ENCODE measurements at regions not wholly inside any gene's neighbourhood (a gene's known extent, or its start where the extent isn't known, plus 50 kb on each side); places are given as distances from the start of the nearest gene placed in this dataset.
A peak's percentile ranks its signal among the peaks of the same experiment; 100 is the strongest.

DNA sequence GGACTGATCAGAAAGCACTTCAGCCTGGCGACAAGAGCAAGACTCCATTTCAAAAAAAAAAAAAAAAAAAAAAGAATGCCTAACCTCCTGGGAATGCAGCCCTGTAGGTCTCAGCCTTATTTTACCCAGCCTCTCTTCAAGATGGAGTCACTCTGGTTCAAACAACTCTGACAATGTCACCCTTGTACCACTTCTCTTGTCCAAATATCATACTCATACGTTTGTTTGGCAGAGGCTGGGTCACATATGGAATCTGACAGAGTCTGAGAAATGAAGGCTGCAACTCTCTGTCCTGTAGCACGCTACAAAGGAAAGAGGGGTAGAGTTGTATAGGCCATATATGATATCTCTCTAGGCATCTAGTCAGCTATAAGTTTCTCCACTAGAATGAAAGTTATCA lies 58.6 kb upstream of the GSAP start:
- TF ChIP-seq, protein P1, sequence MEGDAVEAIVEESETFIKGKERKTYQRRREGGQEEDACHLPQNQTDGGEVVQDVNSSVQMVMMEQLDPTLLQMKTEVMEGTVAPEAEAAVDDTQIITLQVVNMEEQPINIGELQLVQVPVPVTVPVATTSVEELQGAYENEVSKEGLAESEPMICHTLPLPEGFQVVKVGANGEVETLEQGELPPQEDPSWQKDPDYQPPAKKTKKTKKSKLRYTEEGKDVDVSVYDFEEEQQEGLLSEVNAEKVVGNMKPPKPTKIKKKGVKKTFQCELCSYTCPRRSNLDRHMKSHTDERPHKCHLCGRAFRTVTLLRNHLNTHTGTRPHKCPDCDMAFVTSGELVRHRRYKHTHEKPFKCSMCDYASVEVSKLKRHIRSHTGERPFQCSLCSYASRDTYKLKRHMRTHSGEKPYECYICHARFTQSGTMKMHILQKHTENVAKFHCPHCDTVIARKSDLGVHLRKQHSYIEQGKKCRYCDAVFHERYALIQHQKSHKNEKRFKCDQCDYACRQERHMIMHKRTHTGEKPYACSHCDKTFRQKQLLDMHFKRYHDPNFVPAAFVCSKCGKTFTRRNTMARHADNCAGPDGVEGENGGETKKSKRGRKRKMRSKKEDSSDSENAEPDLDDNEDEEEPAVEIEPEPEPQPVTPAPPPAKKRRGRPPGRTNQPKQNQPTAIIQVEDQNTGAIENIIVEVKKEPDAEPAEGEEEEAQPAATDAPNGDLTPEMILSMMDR (IDR thresholded peaks at IDR 0.05), result no peak
- no peak for ATAC-seq (ENCODE audit: low FRiP score)
- DNase-seq (ENCODE audit: low spot score), result no peak

DNA sequence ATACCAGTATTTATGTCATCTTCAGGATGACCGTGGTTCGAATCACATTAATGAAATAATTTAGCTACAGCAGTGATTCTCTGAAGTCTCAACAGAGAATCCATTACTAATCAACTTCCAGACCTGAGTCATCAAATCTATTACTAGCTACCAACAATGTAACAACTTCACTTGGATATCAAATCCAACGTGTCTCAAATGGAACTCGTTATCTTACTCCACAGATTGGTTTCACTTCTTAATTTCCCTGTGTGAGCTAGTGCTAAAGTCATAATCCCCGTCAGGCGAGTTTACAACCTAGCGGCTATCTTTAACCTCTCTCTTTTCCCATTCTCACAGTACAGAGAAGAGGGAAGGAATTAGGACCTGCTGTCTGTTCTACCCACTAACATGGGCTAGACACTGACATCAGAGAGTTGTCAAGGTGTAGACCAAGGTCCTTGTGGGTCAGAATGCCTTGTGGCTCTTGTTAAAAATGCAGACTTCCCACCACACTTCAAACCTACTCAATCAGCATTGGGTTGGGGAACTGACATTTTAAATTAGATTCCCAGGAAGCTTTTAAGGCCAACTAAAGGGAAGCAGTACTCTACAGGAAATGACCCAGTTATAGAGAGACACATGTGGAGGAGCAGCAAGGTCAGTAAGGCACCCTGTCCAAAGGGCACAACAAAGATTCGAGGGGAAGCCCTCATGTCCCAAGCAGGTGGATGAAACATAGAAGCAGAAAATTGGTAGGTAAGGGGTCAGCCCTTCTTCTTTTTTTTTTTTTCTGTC lies 57.3 kb upstream of the GSAP start:
- TF ChIP-seq, protein P1 (IDR thresholded peaks at IDR 0.05), result no peak
- ATAC-seq (ENCODE audit: low FRiP score) (no peak), DNase-seq (ENCODE audit: low spot score) (no peak)

DNA sequence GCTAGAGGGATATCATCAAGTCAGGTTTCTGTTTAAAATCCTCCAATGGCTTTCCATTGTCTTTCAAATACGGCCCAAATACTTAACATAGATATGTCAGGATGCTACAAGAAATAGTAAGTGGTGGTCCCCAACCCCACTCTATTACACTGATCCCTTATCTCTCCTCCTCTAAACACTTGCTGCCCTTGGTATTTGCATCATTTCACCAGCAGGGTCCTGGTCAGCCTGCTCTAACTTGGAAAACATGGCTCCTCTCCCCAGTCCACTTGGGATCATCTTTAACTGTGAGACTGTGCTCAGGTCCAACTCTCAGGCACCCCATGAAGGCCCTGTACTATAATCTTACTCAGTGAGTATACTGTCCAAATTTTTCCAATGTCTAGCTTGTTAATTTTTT lies 53.8 kb upstream of the GSAP start:
- no peak for DNase-seq (ENCODE audit: low spot score)

DNA sequence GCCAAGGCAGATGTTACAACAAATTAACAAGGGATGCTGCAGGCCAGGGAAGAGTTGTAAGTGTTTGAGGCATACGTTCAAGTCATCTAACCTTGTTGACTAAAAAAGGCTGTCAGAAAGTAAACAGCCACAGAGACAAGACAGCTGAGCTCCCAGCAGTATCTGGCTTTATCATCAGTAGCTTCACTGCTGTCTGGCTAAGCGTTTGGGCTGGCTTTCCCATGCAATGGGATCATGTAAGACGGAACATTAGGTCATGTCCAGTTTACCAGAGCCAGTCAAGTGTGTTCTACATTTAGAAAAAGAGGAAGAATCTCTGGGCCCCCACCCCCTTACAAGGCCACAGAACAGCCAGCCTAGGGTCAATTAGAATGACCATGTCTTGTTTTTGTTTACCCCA lies 51.3 kb upstream of the GSAP start:
- no peak for DNase-seq (ENCODE audit: low spot score)
- TF ChIP-seq, protein P1 (IDR thresholded peaks at IDR 0.05), result no peak
- ATAC-seq (ENCODE audit: low FRiP score), result peak; percentile 43

More for the DNA sequence above, 53.8 kb upstream of the GSAP start:
- no peak for ATAC-seq (ENCODE audit: low FRiP score)
- TF ChIP-seq, protein P1 (IDR thresholded peaks at IDR 0.05), result no peak

DNA sequence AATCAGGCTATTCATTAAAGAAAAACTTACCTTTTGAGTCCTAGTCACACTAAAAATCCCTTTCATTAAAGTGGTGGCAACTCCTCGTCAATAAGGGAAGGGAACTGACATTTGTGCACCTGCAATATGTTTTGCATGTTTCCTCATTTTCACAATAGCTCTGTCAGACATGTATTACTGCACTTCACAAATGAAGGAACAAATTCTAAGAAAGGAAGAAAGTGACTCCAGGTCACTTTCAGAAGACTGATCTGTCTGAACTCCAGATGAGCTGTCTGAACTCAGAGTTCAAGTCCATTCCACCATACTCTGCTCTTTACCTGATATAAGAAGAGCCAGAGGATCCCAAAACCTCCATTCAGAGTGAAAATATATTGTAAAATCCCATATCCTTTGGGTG lies 50.3 kb upstream of the GSAP start:
- TF ChIP-seq, protein P1 (IDR thresholded peaks at IDR 0.05), result no peak
- no peak for ATAC-seq (ENCODE audit: low FRiP score)
- no peak for DNase-seq (ENCODE audit: low spot score)
